ENCODE measurements at regions not wholly inside any gene's neighbourhood (a gene's known extent, or its start where the extent isn't known, plus 50 kb on each side); places are given as distances from the start of the nearest gene placed in this dataset.

DNA sequence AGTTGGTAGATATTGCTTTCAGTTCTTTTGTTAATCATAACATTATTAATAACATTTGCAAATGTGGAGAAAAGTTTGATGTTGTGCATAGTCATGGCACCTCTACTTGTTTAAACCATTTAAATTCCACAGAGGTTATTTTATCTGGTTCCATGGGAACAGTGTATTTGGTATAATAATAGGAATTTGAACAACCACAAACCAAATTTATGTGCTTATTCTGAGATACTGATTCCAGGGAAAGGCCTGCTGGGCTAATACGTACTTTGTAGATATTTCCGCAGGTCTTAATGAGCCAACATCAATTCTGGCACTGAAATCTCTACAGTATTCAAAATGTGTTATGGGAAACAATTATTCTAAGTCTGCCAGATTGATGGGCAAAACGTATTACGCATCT is 319.0 kb downstream of the DKK2 start:
- TF ChIP-seq POLR2A (IDR thresholded peaks at IDR 0.05) = no peak
- TF ChIP-seq, protein P1, sequence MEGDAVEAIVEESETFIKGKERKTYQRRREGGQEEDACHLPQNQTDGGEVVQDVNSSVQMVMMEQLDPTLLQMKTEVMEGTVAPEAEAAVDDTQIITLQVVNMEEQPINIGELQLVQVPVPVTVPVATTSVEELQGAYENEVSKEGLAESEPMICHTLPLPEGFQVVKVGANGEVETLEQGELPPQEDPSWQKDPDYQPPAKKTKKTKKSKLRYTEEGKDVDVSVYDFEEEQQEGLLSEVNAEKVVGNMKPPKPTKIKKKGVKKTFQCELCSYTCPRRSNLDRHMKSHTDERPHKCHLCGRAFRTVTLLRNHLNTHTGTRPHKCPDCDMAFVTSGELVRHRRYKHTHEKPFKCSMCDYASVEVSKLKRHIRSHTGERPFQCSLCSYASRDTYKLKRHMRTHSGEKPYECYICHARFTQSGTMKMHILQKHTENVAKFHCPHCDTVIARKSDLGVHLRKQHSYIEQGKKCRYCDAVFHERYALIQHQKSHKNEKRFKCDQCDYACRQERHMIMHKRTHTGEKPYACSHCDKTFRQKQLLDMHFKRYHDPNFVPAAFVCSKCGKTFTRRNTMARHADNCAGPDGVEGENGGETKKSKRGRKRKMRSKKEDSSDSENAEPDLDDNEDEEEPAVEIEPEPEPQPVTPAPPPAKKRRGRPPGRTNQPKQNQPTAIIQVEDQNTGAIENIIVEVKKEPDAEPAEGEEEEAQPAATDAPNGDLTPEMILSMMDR (IDR thresholded peaks at IDR 0.05) = no peak
- ATAC-seq (no peak), DNase-seq (no peak)
- 65% methylated on average over 4 of the region's 4 CpGs for WGBS, 2 donors
- intact Hi-C loops (cut with DNase I) = no loop called here
- H3K4me1 ChIP-seq = no peaks in the 10 kb centered on the region
- H3K36me3 ChIP-seq (replicated peaks in 1 of 2; ENCODE audit: insufficient read depth in 1 of 2, low read depth in 2 of 2) = no peaks in the 10 kb centered on the region
- no peak overlapping the region for H3K4me3 ChIP-seq
- no peaks in the 10 kb centered on the region for H3K27me3 ChIP-seq
- no peaks in the 10 kb centered on the region for H3K9me3 ChIP-seq
- H3K27ac ChIP-seq = no peak overlapping the region

DNA sequence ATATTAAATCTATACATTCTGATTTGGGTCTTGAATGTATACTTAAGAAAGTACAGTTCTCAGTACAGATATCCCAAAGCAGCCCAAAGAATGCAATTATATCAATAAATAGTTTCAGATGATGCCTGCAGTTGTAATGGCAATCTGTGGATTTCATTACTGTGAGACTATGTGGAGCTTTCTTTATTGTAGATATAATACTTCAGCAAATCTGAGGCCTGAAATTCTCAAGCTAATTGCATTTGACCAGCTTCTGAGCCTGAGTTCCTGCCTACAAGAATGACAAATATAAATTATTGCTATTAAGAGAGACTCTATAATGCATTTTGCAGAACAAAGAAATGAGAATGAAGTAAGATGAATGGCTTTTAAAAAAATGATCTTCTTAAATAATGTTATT is 320.3 kb downstream of the DKK2 start:
- TF ChIP-seq POLR2A (IDR thresholded peaks at IDR 0.05) = no peak
- TF ChIP-seq, protein P1 (IDR thresholded peaks at IDR 0.05) = no peak
- intact Hi-C loops (cut with DNase I) = no loop called here
- Histone ChIP-seq H3K36me3 (replicated peaks in 1 of 2; ENCODE audit: insufficient read depth in 1 of 2, low read depth in 2 of 2) (no peaks in the 10 kb centered on the region), H3K4me1 (no peaks in the 10 kb centered on the region), H3K27me3 (no peaks in the 10 kb centered on the region), H3K4me3 (no peak overlapping the region), H3K27ac (no peak overlapping the region), H3K9me3 (no peaks in the 10 kb centered on the region)
- ATAC-seq (no peak), DNase-seq (no peak)

DNA sequence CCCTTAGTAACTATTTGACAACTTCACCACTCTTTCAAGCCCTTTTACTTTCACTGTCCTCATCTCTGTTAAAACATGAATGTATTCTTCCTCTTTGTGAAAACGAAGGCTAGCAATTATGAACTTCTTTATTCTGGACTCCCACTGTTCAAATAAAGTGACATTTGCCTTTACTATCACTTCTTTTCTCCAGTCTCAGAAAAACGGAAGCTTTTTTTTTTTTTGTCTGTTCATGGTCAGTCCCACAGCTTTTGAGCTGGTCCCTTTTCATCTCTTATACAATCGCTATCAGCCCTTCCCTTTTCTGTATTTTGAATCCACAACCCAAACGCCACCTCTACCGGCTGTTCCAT is 327.7 kb downstream of the DKK2 start:
- H3K4me3 ChIP-seq = no peak overlapping the region
- no peak overlapping the region for H3K27ac ChIP-seq
- DNase-seq (no peak), ATAC-seq (no peak)
- H3K36me3 ChIP-seq (replicated peaks in 1 of 2; ENCODE audit: insufficient read depth in 1 of 2, low read depth in 2 of 2) = no peaks in the 10 kb centered on the region
- H3K9me3 ChIP-seq = no peaks in the 10 kb centered on the region
- intact Hi-C loops (cut with DNase I) = no loop called here
- no peaks in the 10 kb centered on the region for H3K4me1 ChIP-seq
- no peak for TF ChIP-seq POLR2A (IDR thresholded peaks at IDR 0.05)
- H3K27me3 ChIP-seq = no peaks in the 10 kb centered on the region
- 41 to 59% methylated on average over 4 to 5 of the region's 5 CpGs for WGBS, 2 donors

DNA sequence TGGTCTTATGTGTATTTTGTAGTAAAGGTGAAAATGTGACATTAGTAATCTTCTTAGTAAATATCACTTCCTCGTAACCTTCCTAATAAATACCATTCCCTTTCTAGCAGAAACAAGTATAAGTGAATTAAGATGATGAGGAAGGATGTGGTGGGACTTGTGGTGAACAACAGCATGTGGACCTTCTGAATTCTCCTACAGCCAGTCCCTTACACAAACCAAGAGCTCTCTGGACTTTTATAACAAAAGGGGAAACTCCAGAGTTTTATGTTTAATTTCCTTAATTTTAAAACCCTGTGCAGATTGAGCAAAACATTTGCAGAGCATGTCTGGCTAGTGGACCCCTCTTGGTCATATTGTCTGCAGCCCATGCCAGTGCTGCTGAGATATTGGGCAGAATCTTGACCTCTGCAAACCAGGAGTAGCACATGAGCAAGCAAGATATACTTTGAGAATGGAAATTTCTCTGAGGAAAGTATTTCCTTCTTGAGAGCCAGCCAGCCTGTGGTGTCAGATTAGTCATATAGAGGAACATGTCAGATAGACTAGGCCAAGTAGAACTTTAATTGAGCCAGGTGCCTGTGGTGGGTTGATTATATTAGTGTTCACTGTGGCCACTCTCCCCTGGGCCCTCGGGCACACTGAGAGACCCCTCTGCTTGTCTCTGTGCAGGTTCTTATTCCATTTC is 328.2 kb downstream of the DKK2 start:
- WGBS, 2 donors = 46 to 56% methylated on average over 2 of the region's 2 CpGs
- H3K9me3 ChIP-seq = no peaks in the 10 kb centered on the region
- intact Hi-C loops (cut with DNase I) = no loop called here
- no peaks in the 10 kb centered on the region for H3K36me3 ChIP-seq (replicated peaks in 1 of 2; ENCODE audit: insufficient read depth in 1 of 2, low read depth in 2 of 2)
- H3K4me1 ChIP-seq = no peaks in the 10 kb centered on the region
- DNase-seq = no peak
- H3K27me3 ChIP-seq = no peaks in the 10 kb centered on the region
- no peak overlapping the region for H3K4me3 ChIP-seq
- TF ChIP-seq, protein P1 (IDR thresholded peaks at IDR 0.05) = no peak
- TF ChIP-seq POLR2A (IDR thresholded peaks at IDR 0.05) = no peak
- no peak overlapping the region for H3K27ac ChIP-seq
- no peak for ATAC-seq

DNA sequence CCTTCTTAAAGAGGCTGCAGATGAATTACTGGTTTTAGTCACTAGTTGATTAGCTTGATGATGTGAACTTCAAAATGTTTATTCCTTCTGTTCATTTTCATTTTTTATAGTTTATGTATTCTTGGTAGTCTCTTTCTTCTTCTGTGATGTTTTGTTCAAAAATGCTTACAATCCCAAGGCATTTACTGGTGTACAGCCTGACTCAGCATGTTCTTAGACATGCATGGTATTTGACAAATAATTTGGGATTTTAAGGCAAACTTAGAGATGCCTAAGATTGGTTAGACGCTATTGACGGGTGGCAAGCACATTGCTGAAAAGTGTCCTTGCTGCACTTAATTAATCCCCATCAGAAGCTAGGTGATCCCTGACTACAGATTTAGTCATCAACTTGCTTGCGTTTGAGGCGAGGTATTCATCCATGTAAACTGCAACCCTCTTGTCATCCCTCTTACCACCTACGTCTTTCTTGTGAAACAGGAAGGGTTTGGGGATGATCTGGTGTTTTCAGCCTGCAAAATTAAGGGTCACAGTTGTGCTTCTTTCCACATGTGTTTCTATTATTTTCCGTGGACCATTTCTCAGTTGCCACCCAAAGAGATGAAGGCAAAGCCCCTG is 331.8 kb downstream of the DKK2 start:
- Histone ChIP-seq H3K27me3 (no peaks in the 10 kb centered on the region), H3K27ac (no peak overlapping the region), H3K36me3 (replicated peaks in 1 of 2; ENCODE audit: insufficient read depth in 1 of 2, low read depth in 2 of 2) (no peaks in the 10 kb centered on the region), H3K9me3 (no peaks in the 10 kb centered on the region), H3K4me1 (no peaks in the 10 kb centered on the region), H3K4me3 (no peak overlapping the region)
- intact Hi-C loops (cut with DNase I) = no loop called here
- no peak for DNase-seq
- TF ChIP-seq, protein P1 (IDR thresholded peaks at IDR 0.05) = no peak
- no peak for TF ChIP-seq POLR2A (IDR thresholded peaks at IDR 0.05)
- 52 to 65% methylated on average over 6 of the region's 6 CpGs for WGBS, 2 donors
- no peak for ATAC-seq
